ENCODE measurements at regions not wholly inside any gene's neighbourhood (a gene's known extent, or its start where the extent isn't known, plus 50 kb on each side); places are given as distances from the start of the nearest gene placed in this dataset.
"Not testable (repeated sequence)": the region's sequence is repeated elsewhere in the genome, so short reads cannot be mapped to it uniquely, and the experiment has no call there.

GRCh38 chr2:110026126-110026785, 89.4 kb downstream of the MALL start:
- POLR2A ChIA-PET; H3K4me1 Mint-ChIP-seq (ENCODE audit: low read depth); H3K27ac Mint-ChIP-seq; H3K36me3 Mint-ChIP-seq (ENCODE audit: low read depth); ATAC-seq; intact Hi-C loops (cut with micrococcal nuclease); H3K9me3 Mint-ChIP-seq; H3K4me3 Mint-ChIP-seq; H3K27me3 Mint-ChIP-seq; CTCF ChIA-PET; DNase-seq: not testable (repeated sequence)

DNA sequence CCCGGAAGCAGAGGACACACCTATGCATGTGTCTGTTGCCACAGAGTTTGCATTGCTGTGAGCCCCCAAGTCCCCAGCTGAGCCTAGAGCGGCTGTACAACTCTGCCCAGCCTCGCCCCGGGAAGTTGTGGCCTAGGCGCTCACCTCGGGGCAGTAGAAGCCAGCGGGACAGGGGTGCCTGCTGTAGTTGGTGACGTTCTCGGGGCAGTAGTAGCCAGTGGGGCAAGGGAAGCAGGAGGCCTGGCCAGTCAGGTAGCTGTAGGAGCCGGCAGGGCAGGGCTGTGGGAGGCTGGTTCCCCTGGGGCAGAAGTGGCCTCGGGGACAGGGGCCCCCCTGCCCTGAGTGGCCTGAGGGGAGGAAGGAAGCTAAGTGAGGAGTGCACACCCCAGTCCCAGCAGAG, 87.2 kb downstream of the MALL start:
- H3K27ac Mint-ChIP-seq; H3K27me3 Mint-ChIP-seq; POLR2A ChIA-PET; H3K9me3 Mint-ChIP-seq; H3K4me3 Mint-ChIP-seq; ATAC-seq; CTCF ChIA-PET; intact Hi-C loops (cut with micrococcal nuclease); H3K36me3 Mint-ChIP-seq (ENCODE audit: low read depth); H3K4me1 Mint-ChIP-seq (ENCODE audit: low read depth); DNase-seq: not testable (repeated sequence)

- H3K4me1 Mint-ChIP-seq (ENCODE audit: low read depth); H3K27ac Mint-ChIP-seq; intact Hi-C loops (cut with micrococcal nuclease); DNase-seq; H3K9me3 Mint-ChIP-seq; H3K27me3 Mint-ChIP-seq; H3K36me3 Mint-ChIP-seq (ENCODE audit: low read depth); POLR2A ChIA-PET; H3K4me3 Mint-ChIP-seq; ATAC-seq; CTCF ChIA-PET: not testable (repeated sequence)
Observed at GRCh38 chr2:110030894-110031293, 84.7 kb downstream of the MALL start.

DNA sequence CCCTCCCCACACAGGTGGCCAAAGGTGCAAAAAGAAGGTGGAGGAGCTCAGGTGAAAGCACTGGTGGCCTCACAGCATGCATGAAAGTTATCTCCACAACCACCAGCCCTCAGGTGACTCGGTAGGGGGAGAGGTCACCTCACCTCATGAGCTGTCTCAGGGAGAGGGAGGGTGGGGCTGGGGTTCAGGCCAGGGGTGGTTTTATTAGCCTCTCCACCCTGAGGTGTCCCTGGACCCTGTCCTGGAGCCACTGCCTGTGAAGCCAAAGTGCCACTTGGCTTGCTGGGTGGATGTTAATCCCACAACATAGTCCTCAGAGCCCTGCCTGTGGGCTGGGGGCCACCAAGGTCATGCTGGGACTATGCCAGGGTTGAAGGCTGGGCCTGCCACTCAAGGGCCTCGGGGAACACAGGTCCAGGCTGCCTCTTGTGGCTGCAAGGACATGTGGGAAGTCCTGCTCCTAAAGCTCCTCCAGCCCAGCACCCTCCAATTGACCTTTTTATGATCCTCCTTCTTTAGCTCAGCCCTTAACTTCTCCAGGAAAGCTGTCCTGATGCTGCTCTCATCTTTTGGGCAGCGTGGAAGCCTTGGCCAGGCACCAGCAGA, 83.8 kb downstream of the MALL start:
- H3K27ac Mint-ChIP-seq; POLR2A ChIA-PET; H3K36me3 Mint-ChIP-seq (ENCODE audit: low read depth); H3K9me3 Mint-ChIP-seq; DNase-seq; ATAC-seq; H3K4me1 Mint-ChIP-seq (ENCODE audit: low read depth); intact Hi-C loops (cut with micrococcal nuclease); H3K27me3 Mint-ChIP-seq; H3K4me3 Mint-ChIP-seq; CTCF ChIA-PET: not testable (repeated sequence)

Data from activated CD8-positive, alpha-beta T cell treated with anti-CD3 and anti-CD28 coated beads for 36 hours (primary cell).